Thyroid gland (tissue), 4 donors: ENCODE measurements at regions not wholly inside any gene's neighbourhood (a gene's known extent, or its start where the extent isn't known, plus 50 kb on each side); places are given as distances from the start of the nearest gene placed in this dataset.

Source experiments
- DNase-seq, 2 donors: peaks; one replicate each; pipeline ENCODE4 v3.0.0-alpha.2; 2019
- H3K27ac ChIP-seq, 3 donors: fragments of 200-600 bp; sonication (generic); 1 replicate in 2 of 3; 2 replicates in 1 of 3; pipeline ENCODE4 v1.5.1; 2016 to 2019; ENCODE audit warnings: mild to moderate bottlenecking in 1 of 3, moderate library complexity in 1 of 3
- H3K27me3 ChIP-seq: fragments of 200-600 bp; sonication (generic); one replicate; pipeline ENCODE4 v1.5.1; 2019
- H3K36me3 ChIP-seq, 2 donors: fragments of 200-600 bp; sonication (generic); one replicate each; pipeline ENCODE4 v1.5.1; 2016 to 2019
- H3K4me1 ChIP-seq, 2 donors: fragments of 200-600 bp; sonication (generic); one replicate each; pipeline ENCODE4 v1.5.1; 2017 to 2019
- H3K4me3 ChIP-seq, 3 donors: fragments of 200-600 bp; sonication (generic); replicated peaks in 1 of 3; 1 replicate in 2 of 3; 2 replicates in 1 of 3; pipeline ENCODE4 v1.5.1; 2016; ENCODE audit warnings: mild to moderate bottlenecking in 1 of 3
- H3K9me3 ChIP-seq: fragments of 200-600 bp; sonication (generic); one replicate; pipeline ENCODE4 v1.5.1; 2017
- CTCF ChIP-seq, 6 experiments: fragments of 200-600 bp in 3 of 6; fragments of 450-650 bp in 3 of 6; sonication (generic) in 3 of 6; IDR thresholded peaks; one replicate each; pipeline ENCODE4 v1.5.1; 2016 to 2019; ENCODE audit warnings: antibody characterized with exemption in 6 of 6, mild to moderate bottlenecking in 2 of 6, inconsistent platforms in 1 of 6, moderate library complexity in 1 of 6
- POLR2A ChIP-seq, 2 donors: fragments of 450-650 bp; IDR thresholded peaks; one replicate each; pipeline ENCODE4 v1.6.1; 2017; ENCODE audit warnings: antibody characterized with exemption in 2 of 2, mild to moderate bottlenecking in 2 of 2, moderate library complexity in 1 of 2
- WGBS, 2 donors: methylation state at CpG; one replicate each; pipeline ENCODE4 v1.1.5; 2017; 5-methylcytosine and 5-hydroxymethylcytosine counted together
- intact Hi-C: fragments of 100-400 bp; cut with DNase I; formaldehyde crosslinking; loops from one replicate; pipeline ENCODE4 v1.15.1; 2023

- no peaks in the 10 kb centered on the region for H3K9me3 ChIP-seq
- H3K4me1 ChIP-seq: no peaks in the 10 kb centered on the region
- TF ChIP-seq POLR2A (IDR thresholded peaks at IDR 0.05): no peak
- TF ChIP-seq CTCF (IDR thresholded peaks at IDR 0.05): no peak
- no peaks in the 10 kb centered on the region for H3K27me3 ChIP-seq
- no peak overlapping the region for H3K27ac ChIP-seq
- intact Hi-C loops: no loop called here
- DNase-seq: no peak
- no peak overlapping the region for H3K4me3 ChIP-seq
- H3K36me3 ChIP-seq: no peaks in the 10 kb centered on the region
- 80 to 83% methylated on average over 9 of the region's 9 CpGs for WGBS, 2 donors
These were observed 500.1 kb downstream of the BRD1 start for GRCh38 chr22:49327411-49328117.

GRCh38 chr22:49326558-49326957 lies 501.1 kb downstream of the BRD1 start:
- Histone ChIP-seq H3K27ac (no peak overlapping the region), H3K36me3 (no peaks in the 10 kb centered on the region), H3K9me3 (no peaks in the 10 kb centered on the region), H3K27me3 (no peaks in the 10 kb centered on the region), H3K4me1 (no peaks in the 10 kb centered on the region), H3K4me3 (no peak overlapping the region)
- intact Hi-C loops: no loop called here
- TF ChIP-seq POLR2A (IDR thresholded peaks at IDR 0.05) (no peak), CTCF (IDR thresholded peaks at IDR 0.05) (no peak)
- 77 to 93% methylated on average over 5 of the region's 5 CpGs for WGBS, 2 donors
- no peak for DNase-seq

GRCh38 chr22:49325531-49326395 lies 501.9 kb downstream of the BRD1 start:
- Histone ChIP-seq H3K4me1 (no peaks in the 10 kb centered on the region), H3K4me3 (no peak overlapping the region), H3K9me3 (no peaks in the 10 kb centered on the region), H3K27ac (no peak overlapping the region), H3K27me3 (no peaks in the 10 kb centered on the region), H3K36me3 (no peaks in the 10 kb centered on the region)
- TF ChIP-seq POLR2A (IDR thresholded peaks at IDR 0.05) (no peak), CTCF (IDR thresholded peaks at IDR 0.05) (no peak)
- WGBS, 2 donors: 85 to 86% methylated on average over 19 to 25 of the region's 25 CpGs
- intact Hi-C loops: no loop called here
- no peak for DNase-seq

- no peaks in the 10 kb centered on the region for H3K9me3 ChIP-seq
- no peak for DNase-seq
- 83 to 90% methylated on average over 23 to 26 of the region's 29 CpGs for WGBS, 2 donors
- intact Hi-C loops: no loop called here
- no peaks in the 10 kb centered on the region for H3K36me3 ChIP-seq
- no peak overlapping the region for H3K27ac ChIP-seq
- no peaks in the 10 kb centered on the region for H3K27me3 ChIP-seq
- H3K4me3 ChIP-seq: no peak overlapping the region
- no peak for TF ChIP-seq CTCF (IDR thresholded peaks at IDR 0.05)
- no peak for TF ChIP-seq POLR2A (IDR thresholded peaks at IDR 0.05)
- H3K4me1 ChIP-seq: no peaks in the 10 kb centered on the region
These were observed 502.9 kb downstream of the BRD1 start for GRCh38 chr22:49324527-49325491.
